Hematopoietic multipotent progenitor cell (in vitro differentiated cells): ENCODE measurements at regions not wholly inside any gene's neighbourhood (a gene's known extent, or its start where the extent isn't known, plus 50 kb on each side); places are given as distances from the start of the nearest gene placed in this dataset.
"Not testable (repeated sequence)": the region's sequence is repeated elsewhere in the genome, so short reads cannot be mapped to it uniquely, and the experiment has no call there.

Experiments used
- DNase-seq, 3 donors: peaks; one replicate each; pipeline ENCODE4 v3.0.0-alpha.2; 2011 to 2015; ENCODE audit warnings: low read depth in 2 of 3, low spot score in 2 of 3

DNA sequence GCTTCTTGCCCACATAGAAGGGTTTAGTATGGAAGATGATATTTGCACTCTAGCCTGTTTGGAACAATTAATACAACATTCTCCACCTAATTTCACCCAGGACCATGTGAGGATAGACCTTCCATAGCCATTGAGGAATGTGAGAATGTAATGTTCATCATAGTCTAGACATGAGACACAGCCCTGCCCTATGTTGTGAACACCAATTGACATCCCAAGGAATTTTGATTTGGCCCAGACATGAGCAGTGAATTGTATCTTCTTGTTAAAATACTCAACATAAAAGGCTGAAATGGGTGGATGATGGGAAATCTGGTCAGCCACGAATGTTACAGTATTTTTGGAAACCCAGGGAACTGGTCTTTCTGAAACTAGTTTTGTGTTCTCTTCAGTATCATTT, 892.3 kb upstream of the CHORDC1 start:
- no peak for DNase-seq

DNA sequence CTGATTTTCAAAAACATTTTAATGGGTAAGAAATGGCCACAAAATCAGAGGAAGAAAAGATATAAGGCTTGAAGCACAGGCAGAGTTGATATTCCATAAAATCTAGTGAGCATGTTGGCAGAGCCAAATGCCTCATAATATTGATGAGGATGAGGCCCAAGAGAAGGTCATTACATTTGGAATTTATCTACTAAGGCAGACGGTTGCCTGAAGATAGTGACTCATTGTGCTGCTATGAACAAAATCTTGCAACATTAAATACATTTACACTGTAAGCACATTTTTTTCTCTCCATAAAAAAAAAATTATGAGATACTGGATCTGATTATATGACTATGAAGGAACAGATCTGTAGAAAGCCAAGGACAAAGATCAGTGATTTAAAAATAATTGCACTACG, 881.4 kb upstream of the CHORDC1 start:
- DNase-seq: no peak

DNA sequence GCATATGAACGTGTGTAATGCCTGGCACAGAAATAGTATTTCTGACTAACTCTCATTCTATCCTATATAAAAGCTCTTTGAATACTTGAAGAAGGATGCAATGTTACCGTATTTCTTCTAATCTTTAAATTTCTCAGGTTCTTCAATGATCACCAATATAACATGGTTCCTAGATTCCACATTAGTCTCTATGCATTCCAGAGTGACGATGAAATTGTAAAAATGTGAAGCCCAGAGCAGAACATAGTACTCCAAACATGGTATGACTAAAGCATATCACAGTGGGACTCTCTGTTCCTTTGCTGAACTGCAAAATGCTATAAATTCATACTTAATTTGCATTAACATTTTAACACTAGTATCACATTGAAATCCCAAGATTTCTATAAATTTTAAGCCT, 877.6 kb upstream of the CHORDC1 start:
- DNase-seq: no peak

DNA sequence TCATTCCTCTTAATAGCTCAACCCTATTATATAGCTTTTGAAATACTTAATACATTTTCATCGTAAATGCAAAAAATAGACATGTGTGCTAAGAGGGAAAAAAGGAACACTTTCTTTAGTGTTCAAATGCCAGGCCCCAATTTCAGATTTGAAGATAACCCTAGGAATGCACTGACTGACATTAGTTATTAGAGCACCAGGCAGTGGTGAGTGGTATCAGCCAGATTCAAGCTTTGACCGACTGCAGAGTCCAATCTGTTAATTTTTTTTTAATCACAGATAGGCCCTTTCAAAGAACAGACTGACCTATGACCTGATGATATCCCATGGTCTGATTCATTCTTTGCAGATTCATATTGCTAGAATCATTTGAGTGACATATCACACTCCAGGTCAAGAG, 874.2 kb upstream of the CHORDC1 start:
- no peak for DNase-seq

DNA sequence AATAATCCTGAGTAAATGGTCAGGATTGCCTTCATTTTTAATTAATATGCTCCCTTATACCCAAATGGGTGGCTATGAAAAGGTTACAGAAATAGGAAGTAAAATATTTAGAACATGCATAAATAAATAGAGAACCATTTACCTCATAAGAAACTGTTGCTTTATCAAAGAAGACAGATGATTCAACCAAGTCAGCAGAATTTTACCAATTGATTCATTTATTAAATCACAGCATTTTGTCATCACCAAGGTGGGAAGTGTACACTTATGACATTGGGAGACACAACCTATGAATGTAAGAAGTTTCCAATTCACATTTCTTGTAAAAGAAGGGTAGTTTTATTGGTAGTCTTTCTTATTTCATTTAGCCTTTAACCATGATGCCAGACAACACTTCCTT, 870.3 kb upstream of the CHORDC1 start:
- no peak for DNase-seq

DNA sequence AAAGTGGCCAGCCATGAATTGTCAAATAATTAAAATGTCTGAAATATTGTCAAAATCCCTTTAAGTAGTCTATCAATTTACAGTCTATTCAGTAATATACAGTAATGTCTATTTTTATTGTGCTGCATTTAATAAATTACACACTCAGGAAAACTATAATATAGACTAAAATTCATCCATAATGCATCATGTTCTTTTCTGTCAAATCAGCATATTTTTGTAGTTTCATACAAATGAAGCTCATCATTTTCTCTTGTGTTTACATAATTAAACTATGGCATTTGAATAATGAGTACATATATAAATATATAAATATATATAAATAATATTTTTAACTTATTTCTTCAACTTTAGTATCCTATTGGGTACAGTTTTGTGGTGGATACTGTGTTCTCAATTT, 868.7 kb upstream of the CHORDC1 start:
- no peak for DNase-seq

DNA sequence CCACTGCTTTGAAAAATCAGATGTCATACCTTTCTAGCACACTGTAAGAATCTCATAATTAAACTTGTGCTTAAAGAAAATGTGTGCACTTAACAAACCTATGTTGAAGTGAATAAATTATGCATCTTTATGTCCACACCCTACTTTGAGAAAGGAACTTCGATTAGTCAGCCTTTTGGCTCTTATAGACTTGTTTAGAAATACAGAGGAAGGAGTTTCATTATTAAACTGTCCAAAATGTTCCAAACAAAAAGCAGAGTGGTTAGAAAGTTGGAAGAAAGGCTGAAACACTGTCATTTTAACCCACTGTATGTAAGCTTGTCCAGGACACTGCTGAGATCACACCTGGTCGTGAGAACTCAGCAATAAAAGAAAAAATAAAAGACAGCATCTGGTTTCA, 863.2 kb upstream of the CHORDC1 start:
- DNase-seq: no peak

DNA sequence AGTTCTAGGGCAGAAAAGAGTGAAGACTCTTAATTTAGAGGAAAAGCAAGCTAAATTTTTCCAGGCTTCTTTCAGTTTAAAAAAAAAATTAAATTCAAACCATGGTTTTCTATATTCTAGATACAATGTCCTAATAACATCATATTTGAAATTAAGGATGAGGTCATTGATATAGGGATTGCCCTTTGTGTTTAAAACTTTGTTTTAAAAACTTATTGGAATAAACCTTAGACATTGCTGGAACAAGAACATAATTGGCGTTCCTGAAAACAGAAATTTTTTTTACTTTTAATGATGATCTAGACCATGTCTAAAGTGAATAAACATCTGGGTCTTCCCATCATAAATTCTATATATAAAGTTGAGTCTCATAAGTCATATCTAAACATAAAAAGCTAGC, 859.4 kb upstream of the CHORDC1 start:
- DNase-seq: no peak

DNA sequence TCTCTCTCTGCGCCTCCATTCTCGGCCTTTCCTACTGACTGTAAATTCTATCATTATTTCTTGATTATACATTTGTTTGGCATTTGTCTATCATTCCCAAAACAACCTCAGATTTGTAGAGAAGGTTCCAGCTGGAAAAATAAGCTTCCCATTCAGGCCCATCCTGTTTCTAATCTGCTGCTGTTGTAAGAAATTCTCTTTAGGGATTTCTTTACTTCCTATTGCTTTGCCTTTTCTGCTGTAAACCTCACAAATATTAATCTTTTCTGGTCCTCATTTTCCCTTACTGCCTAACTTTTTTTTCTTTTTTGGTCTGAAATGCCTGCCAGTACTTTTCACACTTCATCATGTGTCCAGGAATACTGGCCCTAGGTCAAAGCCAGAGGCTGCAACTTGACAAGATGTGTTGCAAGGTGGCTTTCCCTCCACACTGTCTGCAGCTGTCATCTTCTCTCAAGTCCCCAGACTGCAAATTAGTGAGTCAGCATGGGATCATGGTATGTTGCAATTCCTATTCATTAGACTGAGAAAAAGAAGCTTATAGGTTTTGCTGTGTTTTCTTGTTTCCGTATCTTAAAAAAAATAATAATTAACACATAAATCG, 858.7 kb upstream of the CHORDC1 start:
- no peak for DNase-seq

DNA sequence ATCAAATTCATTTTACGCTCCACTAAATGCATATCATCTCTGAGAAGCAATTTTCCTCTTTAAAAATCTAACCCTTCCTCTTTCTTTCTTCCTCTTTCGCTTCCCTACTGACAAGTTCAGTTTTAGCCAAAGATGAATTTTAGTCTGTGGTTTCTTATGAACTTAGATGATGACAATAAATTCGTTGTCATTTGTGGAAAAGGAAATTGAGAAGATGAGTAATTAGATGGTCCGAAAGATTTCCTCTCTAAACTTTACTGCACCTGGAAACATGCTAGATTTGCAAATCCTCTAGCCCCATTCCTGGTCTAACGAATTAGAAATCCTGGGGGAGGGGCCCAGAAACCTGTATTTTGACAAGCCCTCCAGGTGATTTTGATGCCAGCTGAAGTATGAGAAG, 855.4 kb upstream of the CHORDC1 start:
- DNase-seq: no peak

DNA sequence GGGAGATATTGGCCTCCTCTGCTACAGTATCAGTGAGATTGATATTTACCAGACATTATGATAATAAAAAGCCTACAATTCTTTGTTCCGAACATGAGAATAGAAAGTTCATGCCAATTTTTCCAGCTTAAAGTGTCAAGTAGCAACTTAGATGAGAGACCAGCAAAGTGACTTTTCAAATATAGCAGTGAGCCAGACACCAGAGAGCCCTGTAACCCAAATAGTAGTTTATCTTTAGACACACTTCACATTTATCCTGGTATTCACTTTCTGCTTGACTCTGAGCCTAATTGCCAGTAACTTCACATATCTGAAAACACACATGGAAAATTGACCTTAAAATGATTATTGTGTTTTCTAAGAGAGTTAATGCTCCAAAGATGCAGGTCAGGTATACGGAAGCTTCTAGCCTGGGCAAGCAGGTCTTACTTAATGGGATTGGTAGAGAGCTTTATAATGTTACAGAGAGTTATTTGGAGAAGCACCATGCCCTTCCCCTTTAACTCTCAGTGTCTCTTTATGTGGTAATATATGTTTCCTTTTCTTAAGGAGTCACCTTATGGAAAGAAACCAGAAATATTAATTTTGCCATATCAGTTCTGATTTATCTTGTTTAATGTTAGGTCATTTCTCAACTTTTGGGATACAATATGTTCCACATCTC, 852.3 kb upstream of the CHORDC1 start:
- no peak for DNase-seq

DNA sequence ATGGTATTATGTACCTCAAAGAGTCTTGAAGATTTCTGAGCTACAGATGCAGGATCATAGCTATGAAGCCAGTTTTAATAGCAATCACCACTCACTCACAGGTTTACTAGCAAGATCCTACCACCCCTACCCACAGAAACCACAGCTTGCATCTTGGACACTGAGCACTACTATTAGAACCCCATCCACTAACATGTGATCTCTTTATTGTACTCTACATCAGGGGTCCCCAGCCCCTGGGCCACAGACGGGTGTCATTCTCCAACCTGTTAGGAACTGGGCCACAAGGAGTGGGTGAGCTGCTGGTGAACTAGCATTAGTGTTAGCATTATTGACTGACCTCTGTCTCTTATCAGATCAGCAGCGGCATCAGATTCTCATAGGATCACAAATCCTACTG, 844.8 kb upstream of the CHORDC1 start:
- no peak for DNase-seq

DNA sequence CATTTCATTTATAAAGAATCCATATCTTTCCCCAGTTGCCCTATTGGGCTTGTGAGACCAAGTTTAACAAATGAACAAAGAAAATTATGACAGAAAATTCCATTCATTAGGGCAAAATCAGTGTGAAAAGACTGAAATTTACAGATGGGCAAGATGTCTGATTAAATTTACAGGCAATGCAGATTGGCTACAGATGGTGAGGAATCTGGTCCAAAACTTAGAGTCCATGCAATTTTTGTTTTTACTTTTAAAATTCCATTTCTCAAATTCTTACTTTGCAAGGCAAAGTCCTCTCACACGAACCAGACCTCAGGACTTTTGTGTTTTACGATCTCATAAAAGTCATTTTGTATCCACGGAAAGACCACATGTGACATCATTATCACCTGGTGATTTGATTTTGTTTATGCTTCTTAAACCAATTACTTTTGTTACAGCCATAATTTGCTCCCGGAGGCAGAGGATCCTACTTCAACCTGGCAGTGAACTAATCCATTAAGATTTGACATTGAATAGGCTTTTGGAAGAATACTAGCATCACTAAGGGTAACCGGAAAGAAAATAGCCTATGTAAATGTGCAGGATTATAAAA, 843.7 kb upstream of the CHORDC1 start:
- no peak for DNase-seq

DNA sequence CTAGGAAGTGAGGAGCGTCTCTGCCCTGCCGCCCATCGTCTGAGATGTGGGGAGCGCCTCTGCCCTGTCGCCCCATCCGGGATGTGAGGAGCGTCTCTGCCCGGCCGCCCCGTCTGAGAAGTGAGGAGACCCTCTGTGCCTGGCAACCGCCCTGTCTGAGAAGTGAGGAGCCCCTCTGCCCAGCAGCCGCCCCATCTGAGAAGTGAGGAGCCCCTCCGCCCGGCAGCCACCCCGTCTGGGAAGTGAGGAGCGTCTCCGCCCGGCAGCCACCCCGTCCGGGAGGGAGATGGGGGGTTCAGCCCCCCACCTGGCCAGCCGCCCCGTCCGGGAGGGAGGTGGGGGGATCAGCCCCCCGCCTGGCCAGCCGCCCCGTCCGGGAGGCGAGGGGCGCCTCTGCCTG, 840.5 kb upstream of the CHORDC1 start:
- not testable (repeated sequence) for DNase-seq

DNA sequence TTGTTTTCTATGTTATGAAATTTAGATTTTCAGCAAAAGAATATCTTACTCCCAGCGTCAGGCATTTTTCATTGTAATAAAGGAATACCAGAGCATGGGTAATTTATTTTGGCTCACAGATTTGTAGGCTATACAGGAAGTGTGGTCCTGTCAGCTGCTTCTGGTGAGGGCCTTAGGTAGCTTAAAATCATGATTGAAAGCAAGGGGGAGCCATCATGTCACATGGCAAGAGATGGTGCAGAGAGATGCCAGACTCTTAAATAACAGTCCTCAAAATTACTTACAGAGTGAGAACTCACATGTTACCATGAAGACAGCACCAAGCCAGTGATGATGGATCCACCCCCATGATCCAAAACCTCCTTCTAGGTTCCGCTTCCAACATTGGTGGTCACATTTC, 825.0 kb upstream of the CHORDC1 start:
- DNase-seq: no peak

DNA sequence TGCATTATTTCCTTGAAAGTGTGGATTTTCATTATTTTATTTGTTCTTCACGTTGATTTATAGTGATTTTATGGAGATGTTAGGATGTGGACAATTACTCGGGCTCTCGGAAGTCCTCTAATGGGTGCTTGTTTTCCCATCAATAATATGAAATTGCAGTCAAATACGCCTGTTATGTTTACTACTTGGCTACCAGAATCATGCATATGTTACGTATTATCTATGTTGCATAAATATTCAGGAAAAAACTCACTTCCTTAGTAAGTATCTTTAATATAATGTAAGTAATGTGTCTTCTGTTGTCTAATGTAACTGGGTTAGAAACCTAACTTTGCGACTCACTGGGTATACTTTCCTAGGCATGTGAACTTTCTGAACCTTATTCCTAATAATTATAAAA, 823.4 kb upstream of the CHORDC1 start:
- DNase-seq: no peak

DNA sequence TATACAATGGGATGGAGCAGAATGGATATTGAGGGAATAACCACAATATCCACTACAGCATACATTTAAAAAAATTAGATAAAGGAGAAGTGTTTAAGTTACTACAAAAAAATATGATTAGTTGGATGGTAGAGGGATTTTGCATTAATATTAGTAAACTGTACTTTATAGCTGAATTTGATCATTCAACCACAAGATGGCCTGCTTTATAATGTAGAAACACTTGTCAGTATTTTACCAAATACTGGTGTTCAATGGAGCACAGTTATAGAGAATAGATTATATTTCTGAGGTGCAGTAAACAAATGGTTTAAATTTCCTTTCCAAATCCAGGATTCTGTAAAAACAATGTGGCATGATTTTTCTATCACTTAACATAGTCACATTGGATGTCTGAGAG, 818.8 kb upstream of the CHORDC1 start:
- DNase-seq: no peak

DNA sequence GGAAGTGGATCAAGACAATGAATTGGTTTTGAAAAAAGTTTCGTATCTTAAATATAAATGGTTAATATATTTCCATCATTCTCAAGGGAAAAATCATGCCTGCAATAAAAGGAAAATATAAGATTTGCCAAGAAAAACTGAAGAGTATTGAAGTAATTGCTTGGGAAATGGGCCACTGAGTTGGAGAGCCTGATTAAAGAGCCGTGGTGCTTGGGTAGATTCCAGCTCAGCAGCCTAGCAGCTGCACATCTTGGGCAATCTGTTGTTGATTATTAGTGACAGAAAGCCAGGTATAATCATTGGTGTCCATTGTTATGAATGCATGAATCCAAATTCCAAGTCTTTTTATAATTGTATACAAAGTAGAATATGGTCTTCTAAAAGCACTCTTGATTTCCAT, 800.9 kb upstream of the CHORDC1 start:
- DNase-seq: no peak

DNA sequence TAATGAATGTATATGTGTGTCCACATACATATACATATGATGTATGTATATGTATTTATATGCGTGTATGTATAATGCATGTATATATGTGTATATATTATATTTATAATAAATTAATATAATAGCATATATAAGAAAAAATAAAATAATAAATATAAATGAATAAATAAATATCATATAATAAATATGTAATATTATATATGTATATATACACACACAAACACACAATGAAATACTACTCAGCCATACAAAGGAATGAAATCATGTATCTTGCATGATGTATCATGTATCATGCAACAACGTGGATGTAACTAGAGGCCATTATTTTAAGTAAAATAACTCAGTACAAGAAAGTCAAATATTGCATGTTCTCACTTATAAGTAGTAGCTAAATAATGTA, 788.7 kb upstream of the CHORDC1 start:
- no peak for DNase-seq

DNA sequence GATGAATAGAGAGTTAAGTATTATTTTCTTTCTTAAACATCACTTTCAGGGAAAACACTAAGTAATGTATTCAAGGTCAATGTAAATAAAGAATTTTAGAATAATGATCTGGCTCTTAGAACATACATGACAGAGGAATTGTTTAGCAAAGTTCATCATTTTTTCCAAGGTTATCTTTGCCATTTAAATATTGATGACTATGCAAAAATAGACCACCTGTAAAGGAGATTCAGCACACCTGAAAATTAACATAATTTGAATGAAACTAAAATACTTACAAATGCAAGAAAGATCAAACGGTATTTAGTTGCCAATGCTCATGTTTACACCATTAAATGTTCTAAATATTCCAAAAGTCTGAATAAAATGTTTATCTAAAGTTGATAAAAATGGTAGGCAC, 782.6 kb upstream of the CHORDC1 start:
- no peak for DNase-seq

DNA sequence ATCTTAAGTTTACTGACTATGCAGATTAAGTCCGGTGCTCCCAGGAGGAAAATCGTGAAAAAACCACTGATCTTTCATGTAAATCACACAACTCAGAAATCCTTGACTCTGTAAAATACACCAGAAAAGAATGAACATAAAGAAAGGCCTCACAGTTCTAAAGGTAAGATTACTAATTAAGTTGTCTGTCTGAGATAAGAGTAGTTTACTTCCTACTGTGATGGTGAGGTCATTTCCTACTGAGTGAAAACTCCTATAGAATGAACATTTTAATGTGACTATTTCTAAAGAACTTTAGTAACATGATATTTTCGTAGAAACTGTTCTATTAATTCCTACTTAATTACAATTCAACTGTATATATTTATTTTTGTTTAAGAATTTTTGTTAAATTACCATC, 774.4 kb upstream of the CHORDC1 start:
- no peak for DNase-seq

DNA sequence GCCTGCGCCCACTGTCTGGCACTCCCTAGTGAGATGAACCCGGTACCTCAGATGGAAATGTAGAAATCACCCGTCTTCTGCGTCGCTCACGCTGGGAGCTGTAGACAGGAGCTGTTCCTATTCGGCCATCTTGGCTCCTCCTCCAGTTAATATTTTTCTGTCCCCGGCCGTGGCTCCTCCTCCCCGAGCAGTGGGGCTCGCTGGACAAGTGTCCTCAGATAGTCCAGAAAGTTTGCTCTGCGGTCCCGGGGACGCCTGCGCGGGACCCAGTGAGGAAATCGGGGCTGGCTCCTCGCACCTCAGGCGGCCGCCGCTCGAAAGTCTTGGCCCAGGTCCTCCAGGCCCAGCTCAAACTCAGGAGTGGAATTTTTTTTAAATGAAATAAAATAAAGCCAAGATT, 749.3 kb upstream of the CHORDC1 start:
- DNase-seq: not testable (repeated sequence)

DNA sequence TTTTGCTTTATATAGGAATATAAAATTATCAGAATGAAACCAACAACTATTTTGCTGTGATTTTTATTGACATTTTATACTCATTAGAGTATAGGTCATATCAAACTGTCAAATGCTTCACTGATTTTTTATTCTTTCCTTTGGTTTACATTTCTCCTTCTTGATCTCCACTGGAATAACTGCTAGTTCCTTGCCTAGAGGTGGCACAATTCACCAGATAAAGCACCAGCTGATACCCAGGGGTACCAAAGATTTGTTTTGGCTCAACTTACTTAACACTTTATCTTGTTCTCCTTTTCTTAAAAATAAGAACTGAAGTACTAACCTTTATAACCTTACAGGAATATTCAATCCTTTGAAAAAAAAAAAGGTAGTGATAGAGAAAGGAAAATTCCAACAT, 725.1 kb upstream of the CHORDC1 start:
- DNase-seq: no peak
